HG02885 (cell line): ENCODE measurements at regions not wholly inside any gene's neighbourhood (a gene's known extent, or its start where the extent isn't known, plus 50 kb on each side); places are given as distances from the start of the nearest gene placed in this dataset.
"Not testable (repeated sequence)": the region's sequence is repeated elsewhere in the genome, so short reads cannot be mapped to it uniquely, and the experiment has no call there.

ENCODE experiments used
- ATAC-seq: cut with Tn5 transposase; IDR thresholded peaks from one replicate; pipeline ENCODE4 v1.9.1; 2021; ENCODE audit warnings: mild to moderate bottlenecking; ENCODE audit not compliant: unreplicated experiment, poor library complexity

- no peak for ATAC-seq
Measured at GRCh38 chr6:144955859-144956258, 670.7 kb downstream of the UTRN start.

GRCh38 chr6:144956697-144957096 lies 671.6 kb downstream of the UTRN start:
- ATAC-seq, result not testable (repeated sequence)

- no peak for ATAC-seq
Measured at GRCh38 chr6:144957236-144957937, 672.3 kb downstream of the UTRN start.

GRCh38 chr6:144969154-144969553 lies 684.0 kb downstream of the UTRN start:
- no peak for ATAC-seq

GRCh38 chr6:144969602-144970272 lies 684.6 kb downstream of the UTRN start:
- no peak for ATAC-seq

GRCh38 chr6:144977250-144977864 lies 692.2 kb downstream of the UTRN start:
- not testable (repeated sequence) for ATAC-seq

GRCh38 chr6:144978208-144978607 lies 693.1 kb downstream of the UTRN start:
- no peak for ATAC-seq

- ATAC-seq, result no peak
Measured at GRCh38 chr6:144986271-144986670, 701.1 kb downstream of the UTRN start.

GRCh38 chr6:144989319-144990107 lies 704.4 kb downstream of the UTRN start:
- ATAC-seq, result no peak

GRCh38 chr6:144990784-144991183 lies 705.6 kb downstream of the UTRN start:
- no peak for ATAC-seq

- ATAC-seq, result no peak
Measured at GRCh38 chr6:144993870-144994269, 708.7 kb downstream of the UTRN start.

- ATAC-seq, result no peak
Measured at GRCh38 chr6:144997996-144998395, 712.9 kb downstream of the UTRN start.

GRCh38 chr6:144999127-144999526 lies 714.0 kb downstream of the UTRN start:
- ATAC-seq, result no peak

GRCh38 chr6:145003145-145003544 lies 718.0 kb downstream of the UTRN start:
- no peak for ATAC-seq

- ATAC-seq, result no peak
Measured at GRCh38 chr6:145006914-145007313, 721.8 kb downstream of the UTRN start.

- ATAC-seq, result no peak
Measured at GRCh38 chr6:145008715-145009114, 723.6 kb downstream of the UTRN start.

- ATAC-seq, result no peak
Measured at GRCh38 chr6:145009711-145010110, 724.6 kb downstream of the UTRN start.

- ATAC-seq, result no peak
Measured at GRCh38 chr6:145012039-145012662, 723.2 kb downstream of the EPM2A start.

- peak; percentile 99 for ATAC-seq
Measured at GRCh38 chr6:145015739-145016558, 719.4 kb downstream of the EPM2A start.
